ENCODE measurements at regions not wholly inside any gene's neighbourhood (a gene's known extent, or its start where the extent isn't known, plus 50 kb on each side); places are given as distances from the start of the nearest gene placed in this dataset.

DNA sequence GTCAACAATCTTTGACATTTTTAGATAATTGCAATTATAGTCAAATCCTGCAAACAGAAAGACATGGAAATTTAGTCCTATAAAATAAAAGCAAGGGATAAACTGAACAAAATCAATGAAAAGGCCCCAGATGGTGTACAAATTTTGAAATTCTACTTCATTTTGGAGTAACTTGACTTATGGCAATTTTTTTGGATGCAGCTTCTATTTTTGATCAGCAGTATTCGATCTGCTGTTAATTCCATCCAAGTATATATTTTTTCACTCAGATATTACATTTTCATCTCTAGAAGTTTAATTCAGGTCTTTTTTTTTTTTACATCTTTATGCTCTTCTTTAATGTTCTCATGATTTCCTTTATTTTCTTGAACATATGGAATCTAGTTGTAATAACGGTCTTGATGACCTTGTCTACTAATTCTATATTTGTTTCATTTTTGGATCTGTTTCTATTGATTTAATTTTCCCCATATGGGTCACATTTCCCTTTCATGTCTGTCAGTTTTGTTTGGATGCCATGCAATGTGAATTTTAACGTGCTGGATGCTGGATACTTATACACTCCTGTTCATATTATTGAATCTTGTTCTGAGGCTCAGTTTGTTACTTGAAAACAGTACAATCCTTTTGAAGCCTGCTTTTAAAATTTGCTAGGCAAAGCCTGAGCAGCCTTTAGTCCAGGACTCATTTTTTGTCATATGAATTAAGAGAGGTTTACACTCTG is 164.3 kb upstream of the FAM3C start:
- H3K4me1 ChIP-seq (ENCODE audit: control insufficient read depth in 1 of 2, insufficient read depth in 2 of 2, low read depth in 1 of 2, low read length in 1 of 2): peaks cover 0 to 5% of the 10 kb centered on the region in 2 experiments; a peak in 2 of 4 replicates
- H3K79me2 ChIP-seq (ENCODE audit: insufficient read depth): no peaks in the 10 kb centered on the region
- no peak overlapping the region for H3K4me2 ChIP-seq
- TF ChIP-seq CHD2 (IDR thresholded peaks at IDR 0.05; ENCODE audit: low read length, partially characterized antibody): no peak
- TF ChIP-seq POLR2AphosphoS5 (IDR thresholded peaks at IDR 0.05; ENCODE audit: low read depth, low read length): no peak
- H3K9ac ChIP-seq: no peak overlapping the region
- peaks cover 15% of the 10 kb centered on the region for H3F3A ChIP-seq (replicated peaks; ENCODE audit: insufficient read depth)
- no peaks in the 10 kb centered on the region for H3K9me3 ChIP-seq
- H2AFZ ChIP-seq (ENCODE audit: low read depth): no peak overlapping the region
- 42% methylated on average over 3 of the region's 3 CpGs for WGBS (ENCODE audit: low lambda C conversion rate)
- no peaks in the 10 kb centered on the region for H3K27me3 ChIP-seq (ENCODE audit: insufficient read depth)
- POLR2A ChIA-PET: no interaction called here
- no peaks in the 10 kb centered on the region for H4K20me1 ChIP-seq (ENCODE audit: insufficient read depth)
- no peak overlapping the region for H3K27ac ChIP-seq (ENCODE audit: low read depth in 2 of 2, low read length in 1 of 2)
- no peaks in the 10 kb centered on the region for H3K9me2 ChIP-seq
- H3K4me3 ChIP-seq (ENCODE audit: low read depth in 2 of 2, low read length in 1 of 2): no peak overlapping the region
- CTCF ChIA-PET: interaction anchor here (0.6 to 2.2 kb wide), 6 partner anchors 8 to 755 kb away, joined by 3 to 12 read pairs (median 4); no protein-coding TSS in a partner anchor
- no peak for DNase-seq
- H3K36me3 ChIP-seq (replicated peaks in 1 of 2; ENCODE audit: control insufficient read depth in 1 of 2, insufficient read depth in 2 of 2, low read length in 1 of 2): no peaks in the 10 kb centered on the region

DNA sequence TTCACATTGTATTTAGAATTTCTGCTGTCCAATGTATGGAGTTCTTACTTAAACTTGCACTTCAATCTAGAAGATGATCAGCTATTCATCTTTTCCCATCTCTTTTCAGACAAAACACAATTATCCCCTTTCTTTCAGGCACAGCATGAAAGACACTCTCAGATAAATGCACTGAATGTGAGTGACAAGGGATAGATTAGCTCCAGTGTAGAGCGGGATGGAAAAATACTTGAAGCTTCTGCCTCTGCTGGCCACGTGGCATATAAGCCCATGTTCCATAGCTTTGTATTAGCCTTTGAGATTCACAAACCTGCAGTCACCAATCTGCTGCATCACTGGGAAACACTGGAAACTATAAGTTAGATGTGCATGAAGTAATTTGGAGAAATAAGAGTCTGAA is 162.2 kb upstream of the FAM3C start:
- DNase-seq: no peak
- Histone ChIP-seq H3K4me2 (no peak overlapping the region), H3K4me1 (ENCODE audit: control insufficient read depth in 1 of 2, insufficient read depth in 2 of 2, low read depth in 1 of 2, low read length in 1 of 2) (peaks cover 0 to 5% of the 10 kb centered on the region in 2 experiments; a peak in 2 of 4 replicates), H3K36me3 (replicated peaks in 1 of 2; ENCODE audit: control insufficient read depth in 1 of 2, insufficient read depth in 2 of 2, low read length in 1 of 2) (no peaks in the 10 kb centered on the region), H3K4me3 (ENCODE audit: low read depth in 2 of 2, low read length in 1 of 2) (no peak overlapping the region), H3K27me3 (ENCODE audit: insufficient read depth) (no peaks in the 10 kb centered on the region), H3K9me3 (no peaks in the 10 kb centered on the region), H3K9ac (no peak overlapping the region), H3K79me2 (ENCODE audit: insufficient read depth) (no peaks in the 10 kb centered on the region), H3K9me2 (no peaks in the 10 kb centered on the region), H3F3A (replicated peaks; ENCODE audit: insufficient read depth) (peaks cover 15% of the 10 kb centered on the region), H3K27ac (ENCODE audit: low read depth in 2 of 2, low read length in 1 of 2) (no peak overlapping the region; a peak in 1 of 4 replicates), H4K20me1 (ENCODE audit: insufficient read depth) (no peaks in the 10 kb centered on the region), H2AFZ (ENCODE audit: low read depth) (no peak overlapping the region)
- POLR2A ChIA-PET: no interaction called here
- WGBS (ENCODE audit: low lambda C conversion rate): 42% methylated on average over 2 of the region's 2 CpGs
- CTCF ChIA-PET: interaction anchor here (0.9 to 1.9 kb wide), 8 partner anchors 11 to 766 kb away, joined by 3 to 7 read pairs (median 4); partner anchors contain the start of gene FAM3C
- TF ChIP-seq, protein P1, sequence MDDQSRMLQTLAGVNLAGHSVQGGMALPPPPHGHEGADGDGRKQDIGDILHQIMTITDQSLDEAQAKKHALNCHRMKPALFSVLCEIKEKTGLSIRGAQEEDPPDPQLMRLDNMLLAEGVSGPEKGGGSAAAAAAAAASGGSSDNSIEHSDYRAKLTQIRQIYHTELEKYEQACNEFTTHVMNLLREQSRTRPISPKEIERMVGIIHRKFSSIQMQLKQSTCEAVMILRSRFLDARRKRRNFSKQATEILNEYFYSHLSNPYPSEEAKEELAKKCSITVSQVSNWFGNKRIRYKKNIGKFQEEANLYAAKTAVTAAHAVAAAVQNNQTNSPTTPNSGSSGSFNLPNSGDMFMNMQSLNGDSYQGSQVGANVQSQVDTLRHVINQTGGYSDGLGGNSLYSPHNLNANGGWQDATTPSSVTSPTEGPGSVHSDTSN (IDR thresholded peaks at IDR 0.05): no peak
- TF ChIP-seq GABPA (IDR thresholded peaks at IDR 0.05; ENCODE audit: low read depth) (no peak), TAF1 (IDR thresholded peaks at IDR 0.05; ENCODE audit: borderline replicate concordance, low read depth, low read length) (no peak), GATA2 (CRISPR knock-in tag; IDR thresholded peaks at IDR 0.05) (no peak), RCOR1 (IDR thresholded peaks at IDR 0.05; ENCODE audit: low read length) (no peak), RXRA (IDR thresholded peaks at IDR 0.05; ENCODE audit: borderline replicate concordance, low read depth) (no peak), ELF1 (IDR thresholded peaks at IDR 0.05) (no peak), CHD2 (IDR thresholded peaks at IDR 0.05; ENCODE audit: low read length, partially characterized antibody) (no peak), SMC3 (IDR thresholded peaks at IDR 0.05; ENCODE audit: low read depth, low read length) (no peak), TCF12 (IDR thresholded peaks at IDR 0.05) (no peak), RFX5 (IDR thresholded peaks at IDR 0.05; ENCODE audit: low read length) (no peak), FOXM1 (IDR thresholded peaks at IDR 0.05; ENCODE audit: low read depth) (no peak), EZH2phosphoT487 (IDR thresholded peaks at IDR 0.05; ENCODE audit: borderline replicate concordance, low read depth) (no peak), YY1 (IDR thresholded peaks at IDR 0.05; ENCODE audit: low read depth) (no peak)
- TF ChIP-seq, protein P2, sequence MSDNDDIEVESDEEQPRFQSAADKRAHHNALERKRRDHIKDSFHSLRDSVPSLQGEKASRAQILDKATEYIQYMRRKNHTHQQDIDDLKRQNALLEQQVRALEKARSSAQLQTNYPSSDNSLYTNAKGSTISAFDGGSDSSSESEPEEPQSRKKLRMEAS (IDR thresholded peaks at IDR 0.05; ENCODE audit: low read depth): peak; percentile 25; the same call in 1 of the 2 replicates
- TF ChIP-seq, protein P3, sequence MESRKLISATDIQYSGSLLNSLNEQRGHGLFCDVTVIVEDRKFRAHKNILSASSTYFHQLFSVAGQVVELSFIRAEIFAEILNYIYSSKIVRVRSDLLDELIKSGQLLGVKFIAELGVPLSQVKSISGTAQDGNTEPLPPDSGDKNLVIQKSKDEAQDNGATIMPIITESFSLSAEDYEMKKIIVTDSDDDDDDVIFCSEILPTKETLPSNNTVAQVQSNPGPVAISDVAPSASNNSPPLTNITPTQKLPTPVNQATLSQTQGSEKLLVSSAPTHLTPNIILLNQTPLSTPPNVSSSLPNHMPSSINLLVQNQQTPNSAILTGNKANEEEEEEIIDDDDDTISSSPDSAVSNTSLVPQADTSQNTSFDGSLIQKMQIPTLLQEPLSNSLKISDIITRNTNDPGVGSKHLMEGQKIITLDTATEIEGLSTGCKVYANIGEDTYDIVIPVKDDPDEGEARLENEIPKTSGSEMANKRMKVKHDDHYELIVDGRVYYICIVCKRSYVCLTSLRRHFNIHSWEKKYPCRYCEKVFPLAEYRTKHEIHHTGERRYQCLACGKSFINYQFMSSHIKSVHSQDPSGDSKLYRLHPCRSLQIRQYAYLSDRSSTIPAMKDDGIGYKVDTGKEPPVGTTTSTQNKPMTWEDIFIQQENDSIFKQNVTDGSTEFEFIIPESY (IDR thresholded peaks at IDR 0.05; ENCODE audit: borderline replicate concordance, low read depth): no peak
- TF ChIP-seq, protein P4, sequence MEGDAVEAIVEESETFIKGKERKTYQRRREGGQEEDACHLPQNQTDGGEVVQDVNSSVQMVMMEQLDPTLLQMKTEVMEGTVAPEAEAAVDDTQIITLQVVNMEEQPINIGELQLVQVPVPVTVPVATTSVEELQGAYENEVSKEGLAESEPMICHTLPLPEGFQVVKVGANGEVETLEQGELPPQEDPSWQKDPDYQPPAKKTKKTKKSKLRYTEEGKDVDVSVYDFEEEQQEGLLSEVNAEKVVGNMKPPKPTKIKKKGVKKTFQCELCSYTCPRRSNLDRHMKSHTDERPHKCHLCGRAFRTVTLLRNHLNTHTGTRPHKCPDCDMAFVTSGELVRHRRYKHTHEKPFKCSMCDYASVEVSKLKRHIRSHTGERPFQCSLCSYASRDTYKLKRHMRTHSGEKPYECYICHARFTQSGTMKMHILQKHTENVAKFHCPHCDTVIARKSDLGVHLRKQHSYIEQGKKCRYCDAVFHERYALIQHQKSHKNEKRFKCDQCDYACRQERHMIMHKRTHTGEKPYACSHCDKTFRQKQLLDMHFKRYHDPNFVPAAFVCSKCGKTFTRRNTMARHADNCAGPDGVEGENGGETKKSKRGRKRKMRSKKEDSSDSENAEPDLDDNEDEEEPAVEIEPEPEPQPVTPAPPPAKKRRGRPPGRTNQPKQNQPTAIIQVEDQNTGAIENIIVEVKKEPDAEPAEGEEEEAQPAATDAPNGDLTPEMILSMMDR (IDR thresholded peaks at IDR 0.05): peak; percentile 20; the same call in 1 of the 2 replicates
- TF ChIP-seq, protein P5, sequence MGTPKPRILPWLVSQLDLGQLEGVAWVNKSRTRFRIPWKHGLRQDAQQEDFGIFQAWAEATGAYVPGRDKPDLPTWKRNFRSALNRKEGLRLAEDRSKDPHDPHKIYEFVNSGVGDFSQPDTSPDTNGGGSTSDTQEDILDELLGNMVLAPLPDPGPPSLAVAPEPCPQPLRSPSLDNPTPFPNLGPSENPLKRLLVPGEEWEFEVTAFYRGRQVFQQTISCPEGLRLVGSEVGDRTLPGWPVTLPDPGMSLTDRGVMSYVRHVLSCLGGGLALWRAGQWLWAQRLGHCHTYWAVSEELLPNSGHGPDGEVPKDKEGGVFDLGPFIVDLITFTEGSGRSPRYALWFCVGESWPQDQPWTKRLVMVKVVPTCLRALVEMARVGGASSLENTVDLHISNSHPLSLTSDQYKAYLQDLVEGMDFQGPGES (IDR thresholded peaks at IDR 0.05; ENCODE audit: low read depth, low read length): no peak

Data from SK-N-SH (cell line).